ENCODE measurements at regions not wholly inside any gene's neighbourhood (a gene's known extent, or its start where the extent isn't known, plus 50 kb on each side); places are given as distances from the start of the nearest gene placed in this dataset.

DNA sequence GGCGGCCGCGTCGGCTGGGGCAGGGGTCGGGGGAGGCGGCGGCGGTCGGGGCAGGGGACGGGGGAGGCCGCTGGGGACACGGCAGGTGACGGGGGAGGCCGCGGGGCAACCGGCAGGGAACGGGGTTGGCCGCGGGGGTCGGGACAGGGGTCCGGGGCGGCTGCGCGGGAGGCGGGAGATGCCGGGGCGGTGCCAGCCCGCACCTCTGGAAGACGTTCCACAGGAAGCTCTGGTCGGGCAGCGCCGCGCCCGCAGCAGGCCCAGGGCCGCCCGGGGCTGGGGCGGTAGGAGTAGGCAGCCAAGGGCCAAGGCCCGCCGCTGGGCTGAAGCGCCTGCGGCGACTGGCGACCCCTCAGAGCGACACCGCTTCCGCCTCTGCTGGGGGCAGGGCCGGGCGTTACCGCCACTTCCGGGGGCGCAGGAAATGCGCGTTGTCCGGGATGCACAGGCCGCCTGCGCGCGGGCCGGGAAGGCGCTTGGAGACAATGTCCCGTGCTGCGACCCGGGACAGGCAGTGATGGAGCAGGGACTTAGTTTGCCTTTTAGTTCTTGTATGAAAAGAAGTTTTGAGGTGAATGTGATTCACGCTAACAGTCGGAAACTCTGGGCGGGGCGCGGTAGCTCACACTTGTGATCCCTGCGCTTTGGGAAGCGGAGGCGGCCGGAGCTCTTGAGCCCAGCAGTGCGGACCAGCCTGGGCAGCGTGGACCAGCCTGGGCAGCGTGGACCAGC lies 110.0 kb upstream of the LPCAT1 start (continued):
- TF ChIP-seq, protein P1, sequence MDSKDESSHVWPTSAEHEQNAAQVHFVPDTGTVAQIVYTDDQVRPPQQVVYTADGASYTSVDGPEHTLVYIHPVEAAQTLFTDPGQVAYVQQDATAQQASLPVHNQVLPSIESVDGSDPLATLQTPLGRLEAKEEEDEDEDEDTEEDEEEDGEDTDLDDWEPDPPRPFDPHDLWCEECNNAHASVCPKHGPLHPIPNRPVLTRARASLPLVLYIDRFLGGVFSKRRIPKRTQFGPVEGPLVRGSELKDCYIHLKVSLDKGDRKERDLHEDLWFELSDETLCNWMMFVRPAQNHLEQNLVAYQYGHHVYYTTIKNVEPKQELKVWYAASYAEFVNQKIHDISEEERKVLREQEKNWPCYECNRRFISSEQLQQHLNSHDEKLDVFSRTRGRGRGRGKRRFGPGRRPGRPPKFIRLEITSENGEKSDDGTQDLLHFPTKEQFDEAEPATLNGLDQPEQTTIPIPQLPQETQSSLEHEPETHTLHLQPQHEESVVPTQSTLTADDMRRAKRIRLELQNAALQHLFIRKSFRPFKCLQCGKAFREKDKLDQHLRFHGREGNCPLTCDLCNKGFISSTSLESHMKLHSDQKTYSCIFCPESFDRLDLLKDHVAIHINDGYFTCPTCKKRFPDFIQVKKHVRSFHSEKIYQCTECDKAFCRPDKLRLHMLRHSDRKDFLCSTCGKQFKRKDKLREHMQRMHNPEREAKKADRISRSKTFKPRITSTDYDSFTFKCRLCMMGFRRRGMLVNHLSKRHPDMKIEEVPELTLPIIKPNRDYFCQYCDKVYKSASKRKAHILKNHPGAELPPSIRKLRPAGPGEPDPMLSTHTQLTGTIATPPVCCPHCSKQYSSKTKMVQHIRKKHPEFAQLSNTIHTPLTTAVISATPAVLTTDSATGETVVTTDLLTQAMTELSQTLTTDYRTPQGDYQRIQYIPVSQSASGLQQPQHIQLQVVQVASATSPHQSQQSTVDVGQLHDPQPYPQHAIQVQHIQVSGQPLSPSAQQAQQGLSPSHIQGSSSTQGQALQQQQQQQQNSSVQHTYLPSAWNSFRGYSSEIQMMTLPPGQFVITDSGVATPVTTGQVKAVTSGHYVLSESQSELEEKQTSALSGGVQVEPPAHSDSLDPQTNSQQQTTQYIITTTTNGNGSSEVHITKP (CRISPR knock-in tag; IDR thresholded peaks at IDR 0.05; ENCODE audit: low read depth) = no peak
- TF ChIP-seq GABPB1 (CRISPR knock-in tag; IDR thresholded peaks at IDR 0.05) (peak; percentile 97), SSRP1 (CRISPR knock-in tag; IDR thresholded peaks at IDR 0.05) (no peak), ZNF674 (CRISPR knock-in tag; IDR thresholded peaks at IDR 0.05; ENCODE audit: low read depth) (no peak), ZNF501 (CRISPR knock-in tag; IDR thresholded peaks at IDR 0.05) (peak; percentile 66; the same call in 1 of the 2 replicates), ZFP90 (CRISPR knock-in tag; IDR thresholded peaks at IDR 0.05; ENCODE audit: borderline replicate concordance) (0 out of 2 replicates have a peak, but pooled peaks have one; percentile 14), MBNL3 (CRISPR knock-in tag; conservative IDR thresholded peaks at IDR 0.05) (no peak), ZNF44 (CRISPR knock-in tag; IDR thresholded peaks at IDR 0.05) (no peak; the same call in 1 of the 2 replicates), NR1H2 (CRISPR knock-in tag; IDR thresholded peaks at IDR 0.05; ENCODE audit: borderline replicate concordance, low read depth) (no peak), KDM3A (CRISPR knock-in tag; IDR thresholded peaks at IDR 0.05; ENCODE audit: low read depth) (peak; percentile 77; the same call in 1 of the 2 replicates), ZNF792 (CRISPR knock-in tag; IDR thresholded peaks at IDR 0.05) (peak; percentile 73; the same call in 1 of the 2 replicates), HMG20A (CRISPR knock-in tag; IDR thresholded peaks at IDR 0.05; ENCODE audit: borderline replicate concordance) (no peak), ZNF703 (CRISPR knock-in tag; IDR thresholded peaks at IDR 0.05; ENCODE audit: borderline replicate concordance) (no peak), JUN (CRISPR knock-in tag; IDR thresholded peaks at IDR 0.05) (0 out of 2 replicates have a peak, but pooled peaks have one; percentile 28), ZNF234 (CRISPR knock-in tag; conservative IDR thresholded peaks at IDR 0.05) (no peak)
- TF ChIP-seq, protein P2, sequence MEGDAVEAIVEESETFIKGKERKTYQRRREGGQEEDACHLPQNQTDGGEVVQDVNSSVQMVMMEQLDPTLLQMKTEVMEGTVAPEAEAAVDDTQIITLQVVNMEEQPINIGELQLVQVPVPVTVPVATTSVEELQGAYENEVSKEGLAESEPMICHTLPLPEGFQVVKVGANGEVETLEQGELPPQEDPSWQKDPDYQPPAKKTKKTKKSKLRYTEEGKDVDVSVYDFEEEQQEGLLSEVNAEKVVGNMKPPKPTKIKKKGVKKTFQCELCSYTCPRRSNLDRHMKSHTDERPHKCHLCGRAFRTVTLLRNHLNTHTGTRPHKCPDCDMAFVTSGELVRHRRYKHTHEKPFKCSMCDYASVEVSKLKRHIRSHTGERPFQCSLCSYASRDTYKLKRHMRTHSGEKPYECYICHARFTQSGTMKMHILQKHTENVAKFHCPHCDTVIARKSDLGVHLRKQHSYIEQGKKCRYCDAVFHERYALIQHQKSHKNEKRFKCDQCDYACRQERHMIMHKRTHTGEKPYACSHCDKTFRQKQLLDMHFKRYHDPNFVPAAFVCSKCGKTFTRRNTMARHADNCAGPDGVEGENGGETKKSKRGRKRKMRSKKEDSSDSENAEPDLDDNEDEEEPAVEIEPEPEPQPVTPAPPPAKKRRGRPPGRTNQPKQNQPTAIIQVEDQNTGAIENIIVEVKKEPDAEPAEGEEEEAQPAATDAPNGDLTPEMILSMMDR (CRISPR knock-in tag; IDR thresholded peaks at IDR 0.05) = peak; percentile 29

All from HepG2 (cell line).